Natural killer cell (primary cell): ENCODE measurements at regions not wholly inside any gene's neighbourhood (a gene's known extent, or its start where the extent isn't known, plus 50 kb on each side); places are given as distances from the start of the nearest gene placed in this dataset.
"Not testable (repeated sequence)": the region's sequence is repeated elsewhere in the genome, so short reads cannot be mapped to it uniquely, and the experiment has no call there.

Experiments
- ATAC-seq, 3 donors: fragments of 150-1000 bp in 2 of 3; fragments of 200-7000 bp in 1 of 3; cut with Tn5 transposase; 1 replicate in 1 of 3; 2 replicates in 2 of 3; pipeline ENCODE4 v1.10.0; 2021; ENCODE audit warnings: mild to moderate bottlenecking in 2 of 3, moderate library complexity in 2 of 3
- DNase-seq, 2 donors: peaks; one replicate each; pipeline versions ENCODE4 v3.0.0 to v3.0.0-alpha.2; 2013 to 2021; ENCODE audit warnings: mixed read lengths in 1 of 2
- H3K27ac ChIP-seq: one replicate; pipeline ENCODE4 v1.5.1; 2013; ENCODE audit warnings: mild to moderate bottlenecking, low read length
- H3K27me3 ChIP-seq: one replicate; pipeline ENCODE4 v1.6.1; 2013; ENCODE audit warnings: low read length; ENCODE audit not compliant: control insufficient read depth, insufficient read depth
- H3K36me3 ChIP-seq: one replicate; pipeline ENCODE4 v1.6.1; 2013; ENCODE audit warnings: low read length; ENCODE audit not compliant: control insufficient read depth, insufficient read depth
- H3K4me1 ChIP-seq: one replicate; pipeline ENCODE4 v1.6.1; 2013; ENCODE audit warnings: low read length; ENCODE audit not compliant: control insufficient read depth, insufficient read depth
- H3K4me3 ChIP-seq: one replicate; pipeline ENCODE4 v1.5.1; 2013; ENCODE audit warnings: low read length
- H3K9me3 ChIP-seq: one replicate; pipeline ENCODE4 v1.6.1; 2013; ENCODE audit warnings: low read length; ENCODE audit not compliant: control insufficient read depth, insufficient read depth
- H3K27ac Mint-ChIP-seq, 2 donors: one replicate each; pipeline ENCODE4 v1.8.0; 2022; ENCODE audit warnings: mild to moderate bottlenecking in 2 of 2, mixed read lengths in 2 of 2, moderate library complexity in 1 of 2
- H3K27me3 Mint-ChIP-seq, 2 donors: one replicate each; pipeline ENCODE4 v1.8.0; 2022; ENCODE audit warnings: low read depth in 2 of 2, mixed read lengths in 2 of 2
- H3K36me3 Mint-ChIP-seq: one replicate; pipeline ENCODE4 v1.8.0; 2022; ENCODE audit warnings: mixed read lengths
- H3K4me1 Mint-ChIP-seq, 2 donors: one replicate each; pipeline ENCODE4 v1.8.0; 2022; ENCODE audit warnings: mixed read lengths in 2 of 2
- H3K4me3 Mint-ChIP-seq: one replicate; pipeline ENCODE4 v1.8.0; 2022; ENCODE audit warnings: mild to moderate bottlenecking, moderate library complexity, mixed read lengths
- H3K9me3 Mint-ChIP-seq, 2 donors: one replicate each; pipeline ENCODE4 v1.8.0; 2022; ENCODE audit warnings: mixed read lengths in 2 of 2
- CTCF ChIP-seq: fragments of 200-600 bp; IDR thresholded peaks from one replicate; pipeline ENCODE4 v1.8.0; 2022; ENCODE audit warnings: antibody characterized with exemption
- WGBS: methylation state at CpG from one replicate; pipeline ENCODE4 v1.1.7; 2013; ENCODE audit warnings: missing lambda C conversion rate; ENCODE audit not compliant: insufficient coverage; 5-methylcytosine and 5-hydroxymethylcytosine counted together
- intact Hi-C: fragments of 100-400 bp; cut with micrococcal nuclease; formaldehyde crosslinking; loops from one replicate; pipeline ENCODE4 v1.14.2; 2022

GRCh38 chr4:100340512-100341485 is 150.5 kb upstream of the DDIT4L start:
- Histone ChIP-seq H3K4me3 (no peak overlapping the region), H3K36me3 (no peaks in the 10 kb centered on the region), H3K4me1 (no peaks in the 10 kb centered on the region), H3K9me3 (no peaks in the 10 kb centered on the region), H3K27ac (no peak overlapping the region), H3K27me3 (no peaks in the 10 kb centered on the region)
- H3K4me1 Mint-ChIP-seq = no peaks in the 10 kb centered on the region
- peaks cover 0 to 4% of the 10 kb centered on the region in 2 donors for H3K9me3 Mint-ChIP-seq
- ATAC-seq = no peak
- no peak overlapping the region for H3K4me3 Mint-ChIP-seq
- intact Hi-C loops = no loop called here
- 85% methylated on average over 4 of the region's 4 CpGs for WGBS
- no peaks in the 10 kb centered on the region for H3K27me3 Mint-ChIP-seq
- no peak for DNase-seq
- peaks cover 5% of the 10 kb centered on the region for H3K36me3 Mint-ChIP-seq
- TF ChIP-seq CTCF = no peak
- no peak overlapping the region for H3K27ac Mint-ChIP-seq

- Mint-ChIP-seq H3K27me3 (no peaks in the 10 kb centered on the region), H3K36me3 (peaks cover 15% of the 10 kb centered on the region), H3K9me3 (peaks cover 3 to 4% of the 10 kb centered on the region in 2 donors), H3K4me1 (no peaks in the 10 kb centered on the region), H3K4me3 (no peak overlapping the region), H3K27ac (no peak overlapping the region)
- DNase-seq (no peak), ATAC-seq (no peak)
- TF ChIP-seq CTCF = no peak
- no peak overlapping the region for H3K4me3 ChIP-seq
- no peak overlapping the region for H3K27ac ChIP-seq
- no peaks in the 10 kb centered on the region for H3K27me3 ChIP-seq
- intact Hi-C loops = no loop called here
- 90% methylated on average over 4 of the region's 4 CpGs for WGBS
- no peaks in the 10 kb centered on the region for H3K36me3 ChIP-seq
- no peaks in the 10 kb centered on the region for H3K9me3 ChIP-seq
- no peaks in the 10 kb centered on the region for H3K4me1 ChIP-seq
Measured at GRCh38 chr4:100339870-100340269, 149.6 kb upstream of the DDIT4L start.

DNA sequence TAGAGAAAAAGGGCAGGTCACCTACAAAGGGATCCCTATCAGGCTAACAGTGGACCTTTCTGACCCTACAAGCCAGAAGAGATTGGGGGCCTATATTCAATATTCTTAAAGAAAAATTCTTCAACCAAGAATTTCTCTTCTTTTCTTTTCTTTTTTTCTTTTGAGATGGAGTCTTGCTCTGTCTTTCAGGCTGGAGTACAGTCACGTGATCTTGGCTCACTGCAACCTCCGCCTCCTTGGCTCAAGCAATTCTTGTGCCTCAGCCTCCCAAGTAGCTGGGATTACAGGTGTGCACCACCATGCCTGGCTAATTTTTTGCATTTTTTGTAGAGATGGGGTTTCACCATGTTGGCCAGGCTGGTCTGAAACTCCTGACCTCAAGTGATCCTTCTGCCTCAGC is 143.2 kb upstream of the DDIT4L start:
- WGBS = 89% methylated on average over 2 of the region's 2 CpGs
- H3K27me3 ChIP-seq, DNase-seq, H3K27ac ChIP-seq, H3K4me1 ChIP-seq, H3K9me3 Mint-ChIP-seq, H3K27me3 Mint-ChIP-seq, intact Hi-C loops, H3K36me3 ChIP-seq, H3K9me3 ChIP-seq, H3K4me1 Mint-ChIP-seq, H3K4me3 ChIP-seq, ATAC-seq, H3K27ac Mint-ChIP-seq, H3K4me3 Mint-ChIP-seq: not testable (repeated sequence)
- H3K36me3 Mint-ChIP-seq = peaks cover 27% of the 10 kb centered on the region

DNA sequence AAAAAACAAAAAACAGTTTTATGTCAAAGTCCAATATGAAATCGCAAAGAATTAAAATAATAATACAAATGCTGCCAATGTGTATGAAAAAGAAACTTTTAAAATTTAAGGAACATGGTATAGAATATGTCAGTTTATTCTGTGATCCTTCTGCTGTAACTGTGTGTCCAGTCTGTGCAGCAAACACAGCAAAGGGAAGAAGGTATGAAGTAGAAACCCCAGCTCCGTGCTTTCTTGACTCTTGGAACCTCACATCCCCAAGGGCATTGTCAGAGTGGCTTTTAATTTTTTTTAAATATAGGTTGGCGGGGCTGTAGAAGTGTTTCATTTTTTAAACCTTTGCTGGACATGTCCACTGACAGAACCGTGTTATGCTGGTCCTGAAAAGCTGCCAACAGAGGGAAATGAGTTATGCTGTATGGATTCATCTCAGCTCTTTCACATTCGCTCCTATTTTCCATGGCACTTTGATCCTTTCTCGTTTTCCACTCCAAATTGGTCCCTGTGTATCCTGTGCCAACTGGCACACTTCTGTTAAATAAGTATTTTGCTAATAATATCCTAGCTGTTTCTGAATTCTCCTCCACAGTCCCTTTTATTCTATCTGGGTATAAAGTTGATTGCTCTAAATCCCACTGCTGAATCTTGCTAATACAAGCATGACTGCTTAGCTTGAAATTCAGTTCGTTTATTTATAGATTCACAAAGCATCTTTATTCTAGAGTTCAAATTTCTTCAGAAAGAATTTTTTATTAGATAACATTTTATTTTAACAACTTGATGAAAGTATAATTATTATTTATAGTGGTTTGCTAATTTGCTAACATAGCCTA is 127.0 kb upstream of the DDIT4L start:
- ATAC-seq = no peak
- H3K4me1 ChIP-seq = no peaks in the 10 kb centered on the region

More for the DNA sequence above, 127.0 kb upstream of the DDIT4L start:
- no peaks in the 10 kb centered on the region for H3K27me3 ChIP-seq
- Mint-ChIP-seq H3K4me3 (no peak overlapping the region), H3K9me3 (peaks cover 2 to 4% of the 10 kb centered on the region in 2 donors), H3K27ac (no peak overlapping the region), H3K36me3 (no peaks in the 10 kb centered on the region), H3K4me1 (no peaks in the 10 kb centered on the region), H3K27me3 (peaks cover 0 to 5% of the 10 kb centered on the region in 2 donors)
- 66% methylated on average over 4 of the region's 7 CpGs for WGBS
- no peak for TF ChIP-seq CTCF
- H3K4me3 ChIP-seq = no peak overlapping the region
- intact Hi-C loops = no loop called here
- no peaks in the 10 kb centered on the region for H3K36me3 ChIP-seq
- no peak for DNase-seq
- H3K27ac ChIP-seq = no peak overlapping the region
- no peaks in the 10 kb centered on the region for H3K9me3 ChIP-seq
